DOHH2 (cell line): ENCODE measurements at regions not wholly inside any gene's neighbourhood (a gene's known extent, or its start where the extent isn't known, plus 50 kb on each side); places are given as distances from the start of the nearest gene placed in this dataset.

Experiments used
- CTCF ChIP-seq: fragments of 200-600 bp; sonication (generic); IDR thresholded peaks from one replicate; pipeline ENCODE4 v1.5.1; 2014; ENCODE audit warnings: antibody characterized with exemption, mild to moderate bottlenecking, low read depth, low read length; ENCODE audit not compliant: poor library complexity, severe bottlenecking
- EZH2phosphoT487 ChIP-seq: fragments of 200-600 bp; sonication (generic); IDR thresholded peaks from 2 replicates; pipeline ENCODE4 v1.6.1; 2017; ENCODE audit warnings: borderline replicate concordance, mild to moderate bottlenecking, antibody characterized with exemption, low read length, moderate library complexity, mixed read lengths

- no peak for TF ChIP-seq CTCF
- no peak for TF ChIP-seq EZH2phosphoT487
These were observed 132.2 kb upstream of the INHBA start for GRCh38 chr7:41834805-41835694.
